ENCODE measurements at regions not wholly inside any gene's neighbourhood (a gene's known extent, or its start where the extent isn't known, plus 50 kb on each side); places are given as distances from the start of the nearest gene placed in this dataset.
"Not testable (repeated sequence)": the region's sequence is repeated elsewhere in the genome, so short reads cannot be mapped to it uniquely, and the experiment has no call there.

- no peak for DNase-seq (ENCODE audit: low read depth in 3 of 3, low spot score in 2 of 3)
Observed at GRCh38 chr9:20240498-20240897, 381.8 kb downstream of the MLLT3 start.

GRCh38 chr9:20238921-20239320 lies 383.4 kb downstream of the MLLT3 start:
- no peak for DNase-seq (ENCODE audit: low read depth in 3 of 3, low spot score in 2 of 3)

GRCh38 chr9:20237686-20238085 lies 384.6 kb downstream of the MLLT3 start:
- DNase-seq (ENCODE audit: low read depth in 3 of 3, low spot score in 2 of 3), result no peak

GRCh38 chr9:20236676-20237075 lies 385.6 kb downstream of the MLLT3 start:
- no peak for DNase-seq (ENCODE audit: low read depth in 3 of 3, low spot score in 2 of 3)

GRCh38 chr9:20235206-20235605 lies 387.1 kb downstream of the MLLT3 start:
- not testable (repeated sequence) for DNase-seq (ENCODE audit: low read depth in 3 of 3, low spot score in 2 of 3)

- no peak for DNase-seq (ENCODE audit: low read depth in 3 of 3, low spot score in 2 of 3)
Observed at GRCh38 chr9:20228096-20228495, 394.2 kb downstream of the MLLT3 start.

GRCh38 chr9:20227166-20227874 lies 395.0 kb downstream of the MLLT3 start:
- DNase-seq (ENCODE audit: low read depth in 3 of 3, low spot score in 2 of 3), result no peak

GRCh38 chr9:20226345-20226744 lies 396.0 kb downstream of the MLLT3 start:
- no peak for DNase-seq (ENCODE audit: low read depth in 3 of 3, low spot score in 2 of 3)

GRCh38 chr9:20225826-20226225 lies 396.5 kb downstream of the MLLT3 start:
- no peak for DNase-seq (ENCODE audit: low read depth in 3 of 3, low spot score in 2 of 3)

- no peak for DNase-seq (ENCODE audit: low read depth in 3 of 3, low spot score in 2 of 3)
Observed at GRCh38 chr9:20224756-20225155, 397.5 kb downstream of the MLLT3 start.

GRCh38 chr9:20220286-20220685 lies 402.0 kb downstream of the MLLT3 start:
- DNase-seq (ENCODE audit: low read depth in 3 of 3, low spot score in 2 of 3), result no peak

- DNase-seq (ENCODE audit: low read depth in 3 of 3, low spot score in 2 of 3), result no peak
Observed at GRCh38 chr9:20219437-20219836, 402.9 kb downstream of the MLLT3 start.

GRCh38 chr9:20217596-20217995 lies 404.7 kb downstream of the MLLT3 start:
- DNase-seq (ENCODE audit: low read depth in 3 of 3, low spot score in 2 of 3), result no peak

- no peak for DNase-seq (ENCODE audit: low read depth in 3 of 3, low spot score in 2 of 3)
Observed at GRCh38 chr9:20216438-20216837, 405.9 kb downstream of the MLLT3 start.

- DNase-seq (ENCODE audit: low read depth in 3 of 3, low spot score in 2 of 3), result no peak
Observed at GRCh38 chr9:20215552-20215951, 406.7 kb downstream of the MLLT3 start.

GRCh38 chr9:20212806-20213205 lies 409.5 kb downstream of the MLLT3 start:
- no peak for DNase-seq (ENCODE audit: low read depth in 3 of 3, low spot score in 2 of 3)

- DNase-seq (ENCODE audit: low read depth in 3 of 3, low spot score in 2 of 3), result no peak
Observed at GRCh38 chr9:20209391-20210340, 412.6 kb downstream of the MLLT3 start.

- DNase-seq (ENCODE audit: low read depth in 3 of 3, low spot score in 2 of 3), result no peak
Observed at GRCh38 chr9:20208961-20209371, 413.3 kb downstream of the MLLT3 start.

GRCh38 chr9:20208226-20208625 lies 414.1 kb downstream of the MLLT3 start:
- DNase-seq (ENCODE audit: low read depth in 3 of 3, low spot score in 2 of 3), result peak in 1 of 3 donors; percentile 10

GRCh38 chr9:20207176-20207575 lies 415.1 kb downstream of the MLLT3 start:
- no peak for DNase-seq (ENCODE audit: low read depth in 3 of 3, low spot score in 2 of 3)

GRCh38 chr9:20205821-20206220 lies 416.5 kb downstream of the MLLT3 start:
- DNase-seq (ENCODE audit: low read depth in 3 of 3, low spot score in 2 of 3), result no peak

- no peak for DNase-seq (ENCODE audit: low read depth in 3 of 3, low spot score in 2 of 3)
Observed at GRCh38 chr9:20200991-20201431, 412.2 kb upstream of the SLC24A2 start.

All from right renal cortex interstitium (tissue), 3 donors.